HepG2 (cell line): ENCODE measurements at regions not wholly inside any gene's neighbourhood (a gene's known extent, or its start where the extent isn't known, plus 50 kb on each side); places are given as distances from the start of the nearest gene placed in this dataset.

Experiments used
- ATAC-seq: fragments of 200-7000 bp; cut with Tn5 transposase; 3 replicates; pipeline ENCODE4 v1.9.1; 2020; ENCODE audit warnings: mild to moderate bottlenecking, moderate library complexity
- BruUV-seq: library from RNA; stranded (reverse); fragments of 400-500 nt; replicated peaks from 2 replicates; lab custom pipeline; 2021; lab: Mats Ljungman, UMichigan
- CTCF ChIA-PET: fragments of 300-600 bp; formaldehyde crosslinking; extraction: SDS; loops from one replicate; lab custom pipeline; 2021; ENCODE audit warnings: low total read pairs, inconsistent platforms, low intra/inter-chr PET ratio; lab: Yijun Ruan, JAX
- POLR2A ChIA-PET: fragments of 350-600 bp; sonication (Branson Sonifier 250); formaldehyde crosslinking; loops from one replicate; lab custom pipeline; 2020; ENCODE audit warnings: antibody characterized with exemption, inconsistent platforms; lab: Yijun Ruan, JAX
- DNase-seq: peaks from one replicate; pipeline ENCODE4 v3.0.0-alpha.2; 2015; ENCODE audit warnings: low spot score
- FAIRE-seq: peaks from 3 replicates; lab custom pipeline; 2011; peaks lifted over from hg19 to GRCh38; lab: Jason Lieb, UNC
- H2AFZ ChIP-seq: one replicate; pipeline ENCODE4 v1.6.1; 2011; ENCODE audit warnings: low read length, inconsistent platforms
- H3K27ac ChIP-seq: fragments of 300-600 bp; 3 replicates; pipeline ENCODE4 v1.8.0; 2011; ENCODE audit warnings: mixed run types, mild to moderate bottlenecking, mixed read lengths, low read length, inconsistent platforms; ENCODE audit not compliant: insufficient read depth; ENCODE audit errors: extremely low read length
- H3K27me3 ChIP-seq, 2 experiments: fragments of 200-600 bp in 1 of 2; 2 replicates in 1 of 2; 3 replicates in 1 of 2; pipeline versions ENCODE4 v1.6.0 to v1.8.0; 2011; ENCODE audit warnings: low read length in 2 of 2, mild to moderate bottlenecking in 2 of 2, moderate library complexity in 2 of 2, inconsistent platforms in 1 of 2; ENCODE audit not compliant: insufficient read depth in 2 of 2, control insufficient read depth in 1 of 2
- H3K36me3 ChIP-seq, 2 experiments: fragments of 200-600 bp in 1 of 2; replicated peaks in 1 of 2; 2 replicates in 1 of 2; 3 replicates in 1 of 2; pipeline versions ENCODE4 v1.5.1 to v1.8.0; 2011; ENCODE audit warnings: low read length in 2 of 2, inconsistent platforms in 1 of 2; ENCODE audit not compliant: insufficient read depth in 2 of 2, control insufficient read depth in 1 of 2
- H3K4me1 ChIP-seq: 2 replicates; pipeline ENCODE4 v1.5.1; 2012; ENCODE audit warnings: low read length, inconsistent platforms; ENCODE audit not compliant: insufficient read depth
- H3K4me2 ChIP-seq: 2 replicates; pipeline ENCODE4 v1.6.0; 2011; ENCODE audit warnings: low read depth, low read length, inconsistent platforms
- H3K4me3 ChIP-seq, 3 experiments: fragments of 200-600 bp in 1 of 3; sonication (generic), shearing (Covaris generic) in 1 of 3; replicated peaks in 1 of 3; 2 replicates each; pipeline ENCODE4 v1.5.1; 2011 to 2016; ENCODE audit warnings: low read length in 3 of 3, inconsistent platforms in 2 of 3, low read depth in 2 of 3, mild to moderate bottlenecking in 2 of 3, control low read depth in 1 of 3, mixed read lengths in 1 of 3; ENCODE audit not compliant: insufficient read depth in 1 of 3
- H3K79me2 ChIP-seq: one replicate; pipeline ENCODE4 v1.6.1; 2011; ENCODE audit warnings: low read length, inconsistent platforms; ENCODE audit not compliant: insufficient read depth
- H3K9ac ChIP-seq: 2 replicates; pipeline ENCODE4 v1.6.0; 2011; ENCODE audit warnings: mild to moderate bottlenecking, low read depth, low read length, inconsistent platforms; ENCODE audit not compliant: insufficient read depth
- H3K9me3 ChIP-seq: 2 replicates; pipeline ENCODE4 v1.5.1; 2012; ENCODE audit warnings: mild to moderate bottlenecking, low read length
- H4K20me1 ChIP-seq: 2 replicates; pipeline ENCODE4 v1.6.0; 2011; ENCODE audit warnings: inconsistent platforms, mild to moderate bottlenecking, low read length, moderate library complexity; ENCODE audit not compliant: insufficient read depth
- ATF7 ChIP-seq, 2 experiments: fragments of 450-650 bp in 1 of 2; sonication (generic) in 1 of 2; formaldehyde crosslinking in 1 of 2; IDR thresholded peaks; 2 replicates each; pipeline versions ENCODE4 v1.4.0 to v1.6.1; 2016 to 2020; ENCODE audit warnings: antibody characterized with exemption in 1 of 2, mild to moderate bottlenecking in 1 of 2, missing genetic modification reagents in 1 of 2
- CEBPB ChIP-seq: IDR thresholded peaks from 2 replicates; pipeline ENCODE4 v1.6.1; 2011; ENCODE audit warnings: low read depth, low read length, improper control_type of control experiment, borderline replicate concordance
- KDM5B ChIP-seq: sonication (generic); formaldehyde crosslinking; IDR thresholded peaks from 2 replicates; pipeline ENCODE4 v1.4.0; 2020; ENCODE audit warnings: missing genetic modification reagents, mild to moderate bottlenecking, borderline replicate concordance
- MED13 ChIP-seq: sonication (generic); formaldehyde crosslinking; IDR thresholded peaks from 2 replicates; pipeline ENCODE4 v1.5.0; 2020; ENCODE audit warnings: missing genetic modification reagents
- NFE2L1 ChIP-seq: sonication (generic); formaldehyde crosslinking; IDR thresholded peaks from 2 replicates; pipeline ENCODE4 v1.4.0; 2020; ENCODE audit warnings: missing genetic modification reagents, mild to moderate bottlenecking, borderline replicate concordance
- XRCC5 ChIP-seq: fragments of 200-400 bp; formaldehyde crosslinking; optimal IDR thresholded peaks from 2 replicates; pipeline ENCODE3; 2017; ENCODE audit warnings: mild to moderate bottlenecking, low read length
- ZNF34 ChIP-seq: sonication (generic); formaldehyde crosslinking; IDR thresholded peaks from 2 replicates; pipeline ENCODE4 v1.4.0; 2020; ENCODE audit warnings: mild to moderate bottlenecking, missing genetic modification reagents, borderline replicate concordance
- ZNF557 ChIP-seq: sonication (generic); formaldehyde crosslinking; IDR thresholded peaks from 2 replicates; pipeline ENCODE4 v1.4.0; 2020; ENCODE audit warnings: missing genetic modification reagents
- ZNF841 ChIP-seq: sonication (generic); formaldehyde crosslinking; IDR thresholded peaks from 2 replicates; pipeline ENCODE4 v1.8.1; 2023; ENCODE audit warnings: missing genetic modification reagents, borderline replicate concordance
- WGBS: methylation state at CpG from one replicate; pipeline ENCODE4 v1.1.6; 2017; ENCODE audit warnings: low lambda C conversion rate; 5-methylcytosine and 5-hydroxymethylcytosine counted together
- in situ Hi-C: cut with HindIII; loops from 2 replicates; pipeline ENCODE4 v1.10.0; 2017; ENCODE audit warnings: low pct_unique_long_range_greater_than_20kb; ENCODE audit not compliant: extremely low pct_ligation_motif_present
- intact Hi-C: fragments of 100-400 bp; cut with micrococcal nuclease; formaldehyde crosslinking; loops from one replicate; pipeline ENCODE4 v1.10.0; 2022; ENCODE audit not compliant: unreplicated experiment

DNA sequence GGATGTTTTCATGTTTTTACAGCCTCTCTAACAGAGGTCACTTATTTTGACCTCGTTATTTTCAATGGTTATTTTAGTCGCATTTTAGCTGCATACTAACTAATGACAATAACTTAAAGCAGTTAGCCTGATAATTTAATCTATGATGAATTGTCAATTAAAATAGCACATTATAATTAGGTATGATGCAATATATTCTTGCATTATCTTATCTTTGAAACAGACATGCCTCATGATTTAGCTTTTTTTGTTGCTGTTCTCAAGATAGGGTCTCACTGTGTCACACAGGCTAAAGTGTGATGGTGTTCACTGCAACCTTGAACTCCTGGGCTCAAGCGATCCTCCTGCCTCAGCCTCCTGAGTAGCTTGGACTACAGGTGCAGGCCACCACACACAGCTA is 126.4 kb downstream of the KBTBD2 start:
- Histone ChIP-seq H3K4me1 (no peaks in the 10 kb centered on the region), H3K9me3 (peaks cover 6% of the 10 kb centered on the region; the same call in 1 of the 2 replicates)
- no peak for DNase-seq
- no TSS peak for BruUV-seq
- no peak for ATAC-seq
- CTCF ChIA-PET, result no interaction called here
- WGBS, result 92% methylated on average over 3 of the region's 3 CpGs
- TF ChIP-seq CEBPB, result peak; percentile 57; the same call in 1 of the 2 replicates
- no peak for TF ChIP-seq ZNF557 (CRISPR knock-in tag)
- TF ChIP-seq ATF7 (IDR thresholded peaks at IDR 0.05), result peak; percentile 41; the same call in 1 of the 2 replicates
- TF ChIP-seq ATF7 (CRISPR knock-in tag; IDR thresholded peaks at IDR 0.05), result no peak
- TF ChIP-seq, all 625 proteins: peak for 2
- H3K27ac ChIP-seq, result no peak overlapping the region
- H3K36me3 ChIP-seq, result no peaks in the 10 kb centered on the region; a peak in 1 of 5 replicates
- intact Hi-C loops (no loop called here), in situ Hi-C loops (no loop called here)
- no peaks in the 10 kb centered on the region for H3K27me3 ChIP-seq
- no peak for FAIRE-seq
- no peak overlapping the region for H3K9ac ChIP-seq
- no peak overlapping the region for H3K4me2 ChIP-seq
- H3K4me3 ChIP-seq, result no peak overlapping the region
- no peak overlapping the region for H2AFZ ChIP-seq
- H4K20me1 ChIP-seq, result no peaks in the 10 kb centered on the region
- POLR2A ChIA-PET, result no interaction called here
- no peaks in the 10 kb centered on the region for H3K79me2 ChIP-seq

GRCh38 chr7:32762925-32763293 is 128.7 kb downstream of the KBTBD2 start:
- no peak for TF ChIP-seq ZNF34 (CRISPR knock-in tag)
- TF ChIP-seq NFE2L1 (CRISPR knock-in tag), result no peak
- TF ChIP-seq XRCC5, result no peak
- TF ChIP-seq KDM5B, result no peak
- no peak for TF ChIP-seq MED13 (CRISPR knock-in tag)
- TF ChIP-seq ZNF841 (CRISPR knock-in tag), result no peak
- Histone ChIP-seq H3K79me2 (no peaks in the 10 kb centered on the region), H3K27ac (no peak overlapping the region), H2AFZ (no peak overlapping the region), H4K20me1 (no peaks in the 10 kb centered on the region), H3K4me1 (no peaks in the 10 kb centered on the region), H3K9me3 (no peaks in the 10 kb centered on the region), H3K4me2 (no peak overlapping the region), H3K27me3 (no peaks in the 10 kb centered on the region), H3K4me3 (no peak overlapping the region), H3K36me3 (no peaks in the 10 kb centered on the region; a peak in 1 of 5 replicates), H3K9ac (no peak overlapping the region)
- no peak for ATAC-seq
- CTCF ChIA-PET, result no interaction called here
- FAIRE-seq, result no peak
- intact Hi-C loops (no loop called here), in situ Hi-C loops (no loop called here)
- 98% methylated on average over 21 of the region's 23 CpGs for WGBS
- BruUV-seq, result no TSS peak
- no peak for DNase-seq
- POLR2A ChIA-PET, result no interaction called here
